Keratinocyte (primary cell): ENCODE measurements at regions not wholly inside any gene's neighbourhood (a gene's known extent, or its start where the extent isn't known, plus 50 kb on each side); places are given as distances from the start of the nearest gene placed in this dataset.

ENCODE experiments used
- EZH2 ChIP-seq: IDR thresholded peaks from one replicate; pipeline ENCODE4 v1.6.1; 2012; ENCODE audit warnings: inconsistent platforms, mild to moderate bottlenecking, low read length, moderate library complexity
- TF ChIP-seq, protein P1 (sequence below), 3 experiments: IDR thresholded peaks in 1 of 3; conservative IDR thresholded peaks in 1 of 3; optimal IDR thresholded peaks in 1 of 3; 2 replicates in 2 of 3; 3 replicates in 1 of 3; pipeline versions ENCODE3 to v1.5.1; 2011; ENCODE audit warnings: low read length in 3 of 3, mild to moderate bottlenecking in 3 of 3, moderate library complexity in 2 of 3, control low read depth in 1 of 3, inconsistent platforms in 1 of 3; ENCODE audit not compliant: insufficient read depth in 2 of 3; ENCODE audit errors: extremely low read depth in 1 of 3

- TF ChIP-seq, protein P1, sequence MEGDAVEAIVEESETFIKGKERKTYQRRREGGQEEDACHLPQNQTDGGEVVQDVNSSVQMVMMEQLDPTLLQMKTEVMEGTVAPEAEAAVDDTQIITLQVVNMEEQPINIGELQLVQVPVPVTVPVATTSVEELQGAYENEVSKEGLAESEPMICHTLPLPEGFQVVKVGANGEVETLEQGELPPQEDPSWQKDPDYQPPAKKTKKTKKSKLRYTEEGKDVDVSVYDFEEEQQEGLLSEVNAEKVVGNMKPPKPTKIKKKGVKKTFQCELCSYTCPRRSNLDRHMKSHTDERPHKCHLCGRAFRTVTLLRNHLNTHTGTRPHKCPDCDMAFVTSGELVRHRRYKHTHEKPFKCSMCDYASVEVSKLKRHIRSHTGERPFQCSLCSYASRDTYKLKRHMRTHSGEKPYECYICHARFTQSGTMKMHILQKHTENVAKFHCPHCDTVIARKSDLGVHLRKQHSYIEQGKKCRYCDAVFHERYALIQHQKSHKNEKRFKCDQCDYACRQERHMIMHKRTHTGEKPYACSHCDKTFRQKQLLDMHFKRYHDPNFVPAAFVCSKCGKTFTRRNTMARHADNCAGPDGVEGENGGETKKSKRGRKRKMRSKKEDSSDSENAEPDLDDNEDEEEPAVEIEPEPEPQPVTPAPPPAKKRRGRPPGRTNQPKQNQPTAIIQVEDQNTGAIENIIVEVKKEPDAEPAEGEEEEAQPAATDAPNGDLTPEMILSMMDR (optimal IDR thresholded peaks at IDR 0.05 in 1 of 3, IDR thresholded peaks at IDR 0.05 in 1 of 3, conservative IDR thresholded peaks at IDR 0.05 in 1 of 3; ENCODE audit: extremely low read depth in 1 of 3, insufficient read depth in 2 of 3, low read length in 3 of 3) = no peak
- no peak for TF ChIP-seq EZH2
These were observed 977.4 kb downstream of the TMEM182 start for GRCh38 chr2:103739186-103739585.
